ENCODE measurements at regions not wholly inside any gene's neighbourhood (a gene's known extent, or its start where the extent isn't known, plus 50 kb on each side); places are given as distances from the start of the nearest gene placed in this dataset.

DNA sequence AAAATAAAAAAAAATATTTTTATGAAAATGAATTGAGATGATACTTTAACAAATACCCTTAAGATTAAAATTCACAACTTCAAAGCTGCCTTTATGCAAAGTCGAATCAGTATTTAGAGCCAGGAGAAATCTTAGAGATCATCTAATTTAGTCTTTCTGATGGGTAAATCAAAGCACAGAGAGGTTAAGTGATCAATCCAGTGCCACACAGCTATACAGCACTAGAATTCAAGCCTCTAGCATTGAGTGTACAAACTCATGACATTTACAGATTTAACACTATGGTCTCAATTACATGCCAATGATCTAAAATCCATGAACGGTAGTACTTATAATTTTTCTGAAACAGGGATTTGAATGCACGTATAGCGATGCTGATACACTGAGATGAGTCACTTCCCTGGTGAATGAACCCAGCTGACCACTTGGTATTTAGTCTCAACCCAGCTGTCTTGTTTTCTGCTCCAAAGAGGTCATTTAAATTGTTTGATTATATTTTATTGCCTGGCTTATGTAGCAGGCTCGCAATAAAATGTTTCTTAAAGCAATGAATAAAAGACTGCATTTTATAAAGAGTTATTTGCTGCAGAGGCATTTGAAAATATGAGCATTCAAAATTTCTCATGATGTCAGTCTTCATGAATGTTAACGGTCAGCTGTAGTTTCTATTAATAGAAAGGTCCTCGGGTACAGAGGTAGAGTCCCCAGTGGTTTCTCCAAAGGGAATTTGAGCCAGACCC lies 152.4 kb upstream of the PRICKLE1 start:
- Histone ChIP-seq H3K9me3 (peaks cover 0 to 6% (median 0%) of the 10 kb centered on the region in 3 donors), H3K4me3 (no peak overlapping the region), H3K36me3 (no peaks in the 10 kb centered on the region), H3K27me3 (no peaks in the 10 kb centered on the region), H3K27ac (peak overlapping the region in 1 of 4 donors; percentile 48), H3K4me1 (peaks cover 0 to 49% (median 5%) of the 10 kb centered on the region in 3 donors)
- WGBS, 2 donors (ENCODE audit: low coverage in 1 of 2): 28 to 39% methylated on average over 7 of the region's 7 CpGs
- no peak for ATAC-seq
- TF ChIP-seq CTCF (IDR thresholded peaks at IDR 0.05): no peak
- no peak for TF ChIP-seq POLR2AphosphoS5 (IDR thresholded peaks at IDR 0.05)
- TF ChIP-seq POLR2A (IDR thresholded peaks at IDR 0.05): no peak
- no peak for TF ChIP-seq EP300 (IDR thresholded peaks at IDR 0.05)

DNA sequence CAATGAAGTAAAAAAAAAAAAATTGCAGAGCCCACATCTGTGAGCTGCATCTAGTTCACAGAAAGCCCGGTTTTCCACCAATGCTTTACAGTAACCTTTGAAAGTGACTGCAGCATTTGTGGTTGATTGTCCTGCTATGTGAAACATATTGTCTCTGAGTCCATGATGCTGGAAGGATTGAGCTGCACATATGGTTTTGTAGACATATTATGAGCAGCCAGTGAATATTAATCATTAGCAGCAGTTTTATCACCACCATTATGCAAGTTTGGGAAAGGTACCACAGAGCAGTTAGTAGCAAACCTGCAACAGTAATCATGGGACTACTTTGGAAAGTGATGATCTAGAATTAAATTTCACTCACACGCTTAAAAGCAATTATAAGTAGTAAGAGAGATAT lies 151.5 kb upstream of the PRICKLE1 start:
- TF ChIP-seq POLR2AphosphoS5 (IDR thresholded peaks at IDR 0.05) (no peak), EP300 (IDR thresholded peaks at IDR 0.05) (no peak), CTCF (IDR thresholded peaks at IDR 0.05) (no peak), POLR2A (IDR thresholded peaks at IDR 0.05) (no peak)
- Histone ChIP-seq H3K27me3 (no peaks in the 10 kb centered on the region), H3K9me3 (peaks cover 0 to under 1% (median 0%) of the 10 kb centered on the region in 3 donors), H3K4me1 (peaks cover 0 to 57% (median 7%) of the 10 kb centered on the region in 3 donors), H3K4me3 (no peak overlapping the region), H3K36me3 (no peaks in the 10 kb centered on the region), H3K27ac (no peak overlapping the region)
- no peak for ATAC-seq
- WGBS, 2 donors (ENCODE audit: low coverage in 1 of 2): 77 to 93% methylated on average over 2 of the region's 2 CpGs

DNA sequence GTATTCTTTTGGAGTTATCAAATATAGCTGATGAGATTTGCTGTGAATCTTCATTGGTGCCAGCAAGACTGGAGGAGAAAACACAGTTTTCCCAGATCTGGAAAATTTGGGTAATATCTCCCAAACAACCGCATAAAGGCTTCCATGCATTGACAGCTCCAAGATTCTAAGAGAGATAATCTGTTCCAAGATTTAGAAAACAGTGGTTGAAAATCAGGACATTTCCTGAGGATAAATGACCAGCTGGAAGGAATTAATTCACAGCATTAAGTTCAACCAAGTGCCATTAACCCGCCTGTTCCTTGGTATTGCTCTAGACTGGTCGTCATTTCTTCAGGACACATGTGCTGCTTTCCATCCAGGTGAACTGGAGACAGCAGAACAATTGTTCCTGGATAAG lies 147.9 kb upstream of the PRICKLE1 start:
- H3K4me3 ChIP-seq: no peak overlapping the region
- no peaks in the 10 kb centered on the region for H3K9me3 ChIP-seq

GRCh38 chr12:42735861-42736361 lies 146.4 kb upstream of the PRICKLE1 start:
- Histone ChIP-seq H3K27me3 (no peaks in the 10 kb centered on the region), H3K9me3 (no peaks in the 10 kb centered on the region), H3K4me3 (no peak overlapping the region), H3K36me3 (no peaks in the 10 kb centered on the region), H3K27ac (peak overlapping the region in 3 of 4 donors; percentile 25 to 64 (median 48)), H3K4me1 (peaks cover 5 to 33% (median 7%) of the 10 kb centered on the region in 3 donors)
- ATAC-seq: peak; percentile 62
- TF ChIP-seq EP300 (IDR thresholded peaks at IDR 0.05): no peak
- no peak for TF ChIP-seq POLR2A (IDR thresholded peaks at IDR 0.05)
- TF ChIP-seq CTCF (IDR thresholded peaks at IDR 0.05): no peak
- TF ChIP-seq POLR2AphosphoS5 (IDR thresholded peaks at IDR 0.05): no peak
- 31 to 43% methylated on average over 7 to 11 of the region's 11 CpGs for WGBS, 2 donors (ENCODE audit: low coverage in 1 of 2)

More for the DNA sequence above, 147.9 kb upstream of the PRICKLE1 start:
- WGBS, 2 donors (ENCODE audit: low coverage in 1 of 2): 74 to 96% methylated on average over 3 of the region's 3 CpGs
- no peak for TF ChIP-seq POLR2A (IDR thresholded peaks at IDR 0.05)
- no peak for TF ChIP-seq POLR2AphosphoS5 (IDR thresholded peaks at IDR 0.05)
- no peak overlapping the region for H3K27ac ChIP-seq
- H3K27me3 ChIP-seq: no peaks in the 10 kb centered on the region
- no peaks in the 10 kb centered on the region for H3K36me3 ChIP-seq
- ATAC-seq: no peak
- H3K4me1 ChIP-seq: peaks cover 5 to 41% (median 7%) of the 10 kb centered on the region in 3 donors

GRCh38 chr12:42733911-42734310 lies 144.4 kb upstream of the PRICKLE1 start:
- ATAC-seq: no peak
- no peaks in the 10 kb centered on the region for H3K27me3 ChIP-seq
- TF ChIP-seq CTCF (IDR thresholded peaks at IDR 0.05) (no peak), POLR2A (IDR thresholded peaks at IDR 0.05) (no peak), EP300 (IDR thresholded peaks at IDR 0.05) (no peak), POLR2AphosphoS5 (IDR thresholded peaks at IDR 0.05) (no peak)
- H3K4me3 ChIP-seq: no peak overlapping the region
- H3K9me3 ChIP-seq: no peaks in the 10 kb centered on the region
- peaks cover 5 to 33% (median 7%) of the 10 kb centered on the region in 3 donors for H3K4me1 ChIP-seq
- H3K27ac ChIP-seq: no peak overlapping the region
- H3K36me3 ChIP-seq: no peaks in the 10 kb centered on the region
- 88 to 92% methylated on average over 1 of the region's 3 CpGs for WGBS, 2 donors (ENCODE audit: low coverage in 1 of 2)
